NCI-H1694 treated with DMSO at 0.1 percent for 48 hours (cell line): ENCODE measurements at regions not wholly inside any gene's neighbourhood (a gene's known extent, or its start where the extent isn't known, plus 50 kb on each side); places are given as distances from the start of the nearest gene placed in this dataset.

Experiments used
- DNase-seq: peaks from one replicate; lab custom pipeline; 2025; lab: John Stamatoyannopoulos, UW

GRCh38 chr7:131225619-131226513 lies 101.8 kb upstream of the MKLN1 start:
- DNase-seq = no peak

- no peak for DNase-seq
Observed at GRCh38 chr7:131226514-131226865, 101.2 kb upstream of the MKLN1 start.

GRCh38 chr7:131231381-131232220 lies 96.1 kb upstream of the MKLN1 start:
- DNase-seq = no peak

GRCh38 chr7:131232768-131233167 lies 94.9 kb upstream of the MKLN1 start:
- no peak for DNase-seq

- no peak for DNase-seq
Observed at GRCh38 chr7:131233193-131233592, 94.5 kb upstream of the MKLN1 start.

- DNase-seq = no peak
Observed at GRCh38 chr7:131234719-131235488, 92.8 kb upstream of the MKLN1 start.

- DNase-seq = no peak
Observed at GRCh38 chr7:131235489-131236317, 92.0 kb upstream of the MKLN1 start.

GRCh38 chr7:131236318-131236672 lies 91.4 kb upstream of the MKLN1 start:
- DNase-seq = no peak

- no peak for DNase-seq
Observed at GRCh38 chr7:131238347-131238931, 89.2 kb upstream of the MKLN1 start.

GRCh38 chr7:131241386-131241785 lies 86.3 kb upstream of the MKLN1 start:
- no peak for DNase-seq

GRCh38 chr7:131242123-131242650 lies 85.5 kb upstream of the MKLN1 start:
- DNase-seq = no peak

- DNase-seq = no peak
Observed at GRCh38 chr7:131244259-131244852, 83.3 kb upstream of the MKLN1 start.

- DNase-seq = no peak
Observed at GRCh38 chr7:131249003-131249402, 78.7 kb upstream of the MKLN1 start.

- no peak for DNase-seq
Observed at GRCh38 chr7:131249483-131249882, 78.2 kb upstream of the MKLN1 start.

- no peak for DNase-seq
Observed at GRCh38 chr7:131250331-131250730, 77.3 kb upstream of the MKLN1 start.

GRCh38 chr7:131251371-131251770 lies 76.3 kb upstream of the MKLN1 start:
- no peak for DNase-seq

GRCh38 chr7:131252976-131253375 lies 74.7 kb upstream of the MKLN1 start:
- no peak for DNase-seq

- DNase-seq = no peak
Observed at GRCh38 chr7:131254211-131254610, 73.5 kb upstream of the MKLN1 start.

- no peak for DNase-seq
Observed at GRCh38 chr7:131255242-131255641, 72.4 kb upstream of the MKLN1 start.

- DNase-seq = no peak
Observed at GRCh38 chr7:131261476-131261994, 66.1 kb upstream of the MKLN1 start.
